ENCODE measurements at regions not wholly inside any gene's neighbourhood (a gene's known extent, or its start where the extent isn't known, plus 50 kb on each side); places are given as distances from the start of the nearest gene placed in this dataset.
"Not testable (repeated sequence)": the region's sequence is repeated elsewhere in the genome, so short reads cannot be mapped to it uniquely, and the experiment has no call there.

- DNase-seq, result no peak
Observed at GRCh38 chr11:123378096-123378495, 52.0 kb upstream of the GRAMD1B start.

GRCh38 chr11:123377355-123377754, 52.7 kb upstream of the GRAMD1B start:
- DNase-seq, result no peak

DNA sequence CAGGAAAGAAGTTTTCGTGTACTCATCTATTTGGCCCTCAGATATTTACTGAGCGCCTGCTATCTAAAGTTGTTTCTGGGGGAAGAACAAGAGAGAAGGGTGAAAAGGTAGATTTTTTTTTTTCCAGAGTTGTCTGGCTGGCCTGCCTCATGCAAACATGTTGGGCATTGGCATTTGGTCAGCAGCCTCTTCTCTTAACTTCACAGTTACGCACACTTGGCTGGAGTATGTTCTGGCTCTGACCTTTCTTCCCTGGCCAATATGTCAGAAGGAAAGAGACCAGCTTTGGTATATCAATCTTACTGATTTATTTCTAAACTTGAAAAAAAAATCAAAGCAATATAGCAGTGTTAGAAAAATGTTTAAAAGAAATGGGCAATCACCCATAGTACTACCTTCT, 54.2 kb upstream of the GRAMD1B start:
- no peak for DNase-seq

DNA sequence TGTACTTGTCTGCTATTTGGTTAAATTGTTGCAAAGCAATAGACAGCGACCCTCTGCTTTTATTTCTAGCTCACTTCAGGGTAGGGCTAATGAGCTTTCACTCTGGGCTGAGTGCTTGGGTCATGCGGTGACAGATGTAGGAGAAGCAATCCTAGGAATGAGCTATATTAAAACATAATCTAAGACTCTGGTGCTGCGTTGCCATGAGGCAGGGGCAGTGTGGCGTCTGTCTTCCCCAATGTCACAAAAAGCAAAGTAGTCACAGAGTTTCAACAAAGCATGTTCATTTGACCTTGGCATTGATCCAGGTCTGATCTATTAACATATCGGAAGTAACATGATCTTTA, 55.5 kb upstream of the GRAMD1B start:
- no peak for DNase-seq

DNA sequence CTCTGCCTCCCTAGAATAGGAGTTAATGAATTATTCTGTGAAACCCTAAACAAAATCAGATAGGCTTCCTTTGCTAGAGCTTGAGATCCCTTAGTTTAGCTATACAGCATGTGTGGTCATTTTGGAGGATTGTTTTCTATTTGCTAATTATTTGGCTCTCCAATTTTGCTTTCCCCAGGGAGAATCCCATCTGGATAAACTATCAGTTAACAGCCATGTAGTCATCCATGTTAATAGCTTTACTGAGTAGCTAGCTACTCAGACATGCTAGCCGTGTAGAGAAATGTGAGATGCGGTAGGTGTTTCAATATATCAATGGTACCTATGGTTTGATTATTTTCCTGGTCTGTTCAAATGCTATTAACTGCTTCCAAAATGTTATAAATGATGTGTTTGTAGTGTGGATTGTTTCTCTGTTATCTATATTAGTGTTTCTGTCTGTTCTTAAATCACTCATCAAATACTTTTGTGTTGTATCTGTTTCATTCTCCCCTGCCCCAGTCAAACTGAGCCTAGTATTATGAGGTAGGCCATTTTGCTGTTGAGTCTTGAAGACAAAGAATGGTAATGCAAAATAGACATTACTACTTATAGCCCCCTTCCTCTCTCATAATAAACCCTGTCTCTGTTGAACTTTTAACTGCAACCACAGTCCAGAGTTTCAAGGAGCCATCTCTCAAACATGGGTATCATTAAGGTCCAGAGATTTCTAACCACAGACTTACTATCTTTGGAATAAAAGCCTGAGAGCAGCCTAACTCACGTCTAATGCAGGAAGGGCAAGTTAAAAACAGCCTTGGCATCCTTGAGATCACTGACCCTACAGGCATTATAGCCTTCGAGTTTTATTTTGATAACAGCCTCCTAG, 56.1 kb upstream of the GRAMD1B start:
- no peak for DNase-seq

DNA sequence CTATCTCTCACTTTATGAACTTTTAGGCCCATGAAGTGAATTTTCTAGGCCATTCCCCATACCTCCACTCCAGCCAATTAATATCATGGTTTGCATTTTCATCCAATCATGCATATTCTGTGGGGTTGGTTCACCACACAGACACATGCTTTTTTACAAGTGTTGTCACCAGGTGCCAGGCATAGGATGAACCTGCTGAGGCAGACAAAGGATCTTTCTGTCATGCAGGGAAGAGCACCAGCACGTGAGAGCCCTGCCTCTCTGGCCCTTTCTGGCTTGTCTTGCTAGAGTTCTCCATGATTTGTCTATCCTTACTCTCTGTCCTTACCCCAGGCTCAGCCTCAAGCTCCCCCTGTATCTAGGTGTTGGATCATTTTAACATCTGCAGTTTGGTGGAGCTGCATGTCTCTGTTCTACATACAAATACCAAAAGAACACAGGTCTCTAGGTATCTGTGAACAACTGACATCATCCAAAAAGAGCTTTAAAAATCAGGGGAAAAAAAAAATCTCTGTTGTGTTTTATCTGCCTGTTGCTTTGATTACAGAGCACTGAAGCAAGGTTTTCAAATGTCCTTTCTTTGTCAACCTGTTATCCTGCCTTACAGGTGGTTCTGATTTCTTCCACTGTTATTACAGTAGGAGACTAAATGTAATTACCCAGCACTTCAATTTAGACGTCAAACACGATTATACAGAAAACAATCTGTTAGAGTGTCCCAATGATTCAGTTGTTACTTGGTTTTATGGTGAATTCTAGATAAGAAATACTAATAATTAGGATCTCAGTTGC, 58.4 kb upstream of the GRAMD1B start:
- no peak for DNase-seq

GRCh38 chr11:123366924-123367323, 63.1 kb upstream of the GRAMD1B start:
- DNase-seq, result no peak

GRCh38 chr11:123365955-123366354, 64.1 kb upstream of the GRAMD1B start:
- no peak for DNase-seq

- DNase-seq, result no peak
Observed at GRCh38 chr11:123364080-123364479, 66.0 kb upstream of the GRAMD1B start.

DNA sequence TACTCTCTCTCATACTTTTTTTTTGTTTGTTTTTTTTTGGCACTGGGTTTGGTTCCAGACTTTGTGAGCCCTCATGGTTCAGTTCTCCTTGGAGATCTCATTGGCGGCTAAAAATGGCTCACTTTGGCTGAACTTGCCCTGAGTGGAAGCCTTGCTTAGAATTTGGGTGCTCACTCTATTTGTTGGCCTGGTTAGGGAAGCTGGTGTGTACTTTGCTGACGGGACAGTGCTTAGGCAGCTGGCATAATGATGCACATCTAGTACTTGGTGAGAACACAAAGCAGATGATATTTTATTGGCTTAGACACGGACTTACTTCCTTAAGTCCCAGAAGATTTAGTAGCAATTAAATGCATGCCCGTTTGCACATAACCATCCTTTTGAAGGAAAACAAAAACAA, 66.5 kb upstream of the GRAMD1B start:
- DNase-seq, result no peak

- DNase-seq, result no peak
Observed at GRCh38 chr11:123362941-123363340, 67.1 kb upstream of the GRAMD1B start.

DNA sequence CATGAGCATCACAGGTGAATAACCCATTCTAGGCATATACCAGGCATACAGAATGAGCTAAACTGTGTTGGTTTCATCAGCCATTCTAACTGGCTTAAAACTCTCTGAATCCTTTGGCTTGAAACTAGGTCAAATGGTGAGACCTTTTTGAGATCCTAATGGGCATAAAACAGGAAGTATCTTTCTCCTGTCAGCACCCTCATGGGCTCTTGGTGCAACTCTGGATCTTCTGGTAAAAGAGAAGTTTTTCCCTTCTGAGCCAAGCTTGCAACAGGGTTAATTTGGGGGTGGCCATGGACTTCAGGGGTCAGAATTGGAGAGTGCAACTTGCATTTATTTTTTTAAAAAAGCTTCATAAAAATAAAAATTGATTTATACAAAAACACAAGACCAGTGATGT, 67.9 kb upstream of the GRAMD1B start:
- DNase-seq, result no peak

- DNase-seq, result no peak
Observed at GRCh38 chr11:123361110-123361509, 69.0 kb upstream of the GRAMD1B start.

DNA sequence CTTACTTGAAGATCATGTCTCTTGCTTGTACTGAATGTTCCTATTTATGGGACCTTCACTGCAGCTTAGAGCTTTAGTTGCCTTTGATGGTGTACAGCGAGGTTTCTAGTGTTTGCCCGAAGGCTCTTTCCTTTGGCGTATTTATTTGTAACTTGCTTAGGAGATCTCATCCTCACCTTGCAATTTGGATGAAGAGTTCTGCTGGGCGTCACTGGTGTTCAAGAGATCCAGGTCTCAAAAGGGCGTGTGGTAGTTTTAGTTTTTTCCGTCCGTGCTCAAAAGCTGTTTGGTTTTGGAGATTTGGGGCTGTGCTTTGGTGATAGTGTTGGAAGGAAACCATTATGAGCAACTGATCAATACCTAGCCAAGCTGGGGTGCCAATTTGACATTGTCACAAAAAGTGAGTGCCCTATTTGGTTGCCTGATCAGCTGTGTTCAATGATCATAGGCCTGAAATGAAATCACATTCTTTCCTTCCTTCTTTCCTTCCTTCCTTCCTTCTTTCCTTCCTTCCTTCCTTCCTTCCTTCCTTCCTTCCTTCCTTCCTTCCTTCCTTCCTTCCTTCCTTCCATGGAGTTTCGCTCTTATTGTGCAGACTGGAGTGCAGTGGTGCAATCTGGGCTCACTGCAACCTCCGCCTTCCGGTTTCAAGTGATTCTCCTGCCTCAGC, 69.7 kb upstream of the GRAMD1B start:
- no peak for DNase-seq

GRCh38 chr11:123357990-123358827, 71.9 kb upstream of the GRAMD1B start:
- DNase-seq, result no peak

GRCh38 chr11:123357353-123357989, 72.6 kb upstream of the GRAMD1B start:
- no peak for DNase-seq

- DNase-seq, result no peak
Observed at GRCh38 chr11:123356539-123356938, 73.5 kb upstream of the GRAMD1B start.

GRCh38 chr11:123354371-123354975, 75.6 kb upstream of the GRAMD1B start:
- DNase-seq, result no peak

DNA sequence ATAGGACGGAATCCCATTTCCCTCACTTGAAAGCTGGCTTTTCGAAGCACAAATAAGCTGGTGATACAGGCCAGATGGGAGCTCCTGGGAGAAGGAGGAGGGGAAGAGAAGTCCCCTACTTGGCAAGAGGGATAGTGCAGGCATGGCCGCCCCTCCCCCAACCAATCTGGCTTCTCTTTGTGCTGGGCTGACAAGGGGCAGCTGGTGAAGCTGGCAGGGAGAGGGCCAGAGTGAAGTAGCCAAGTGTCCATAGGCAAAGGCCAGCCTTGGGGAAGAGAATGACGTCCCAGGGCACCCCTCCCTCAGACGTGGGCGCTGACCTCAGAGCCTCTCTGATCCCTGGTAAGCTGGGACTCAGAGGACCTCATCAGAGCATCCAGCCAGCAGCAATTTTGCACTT, 78.7 kb upstream of the GRAMD1B start:
- DNase-seq, result no peak

DNA sequence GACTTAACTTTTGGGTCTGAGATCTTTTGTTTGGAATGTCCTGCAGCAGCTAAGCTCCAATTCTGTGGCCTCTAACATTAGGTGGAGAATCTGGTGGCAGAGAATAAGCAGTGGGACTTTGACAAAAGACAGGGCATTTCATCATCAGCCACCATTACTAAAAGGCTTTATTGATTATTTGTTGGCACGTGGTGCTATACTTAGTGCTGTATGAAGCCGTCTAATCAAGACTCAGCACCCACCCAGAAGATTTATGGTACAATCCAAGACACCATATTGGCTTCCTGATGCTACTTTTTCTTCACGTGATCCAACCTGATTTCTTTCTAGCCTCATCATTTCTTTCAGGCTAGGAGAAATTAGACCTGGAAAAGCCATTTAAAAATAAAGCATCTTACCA, 80.7 kb upstream of the GRAMD1B start:
- DNase-seq, result no peak

GRCh38 chr11:123344790-123345357, 85.2 kb upstream of the GRAMD1B start:
- no peak for DNase-seq

- not testable (repeated sequence) for DNase-seq
Observed at GRCh38 chr11:123344188-123344587, 85.9 kb upstream of the GRAMD1B start.

Measured in SW 1271 (cell line).